Eye (tissue), 1 donor: ENCODE measurements at regions not wholly inside any gene's neighbourhood (a gene's known extent, or its start where the extent isn't known, plus 50 kb on each side); places are given as distances from the start of the nearest gene placed in this dataset.
A peak's percentile ranks its signal among the peaks of the same experiment; 100 is the strongest.
"Not testable (repeated sequence)": the region's sequence is repeated elsewhere in the genome, so short reads cannot be mapped to it uniquely, and the experiment has no call there.

Source experiments
- DNase-seq: peaks from one replicate; pipeline ENCODE4 v3.0.0-alpha.2; 2015

DNA sequence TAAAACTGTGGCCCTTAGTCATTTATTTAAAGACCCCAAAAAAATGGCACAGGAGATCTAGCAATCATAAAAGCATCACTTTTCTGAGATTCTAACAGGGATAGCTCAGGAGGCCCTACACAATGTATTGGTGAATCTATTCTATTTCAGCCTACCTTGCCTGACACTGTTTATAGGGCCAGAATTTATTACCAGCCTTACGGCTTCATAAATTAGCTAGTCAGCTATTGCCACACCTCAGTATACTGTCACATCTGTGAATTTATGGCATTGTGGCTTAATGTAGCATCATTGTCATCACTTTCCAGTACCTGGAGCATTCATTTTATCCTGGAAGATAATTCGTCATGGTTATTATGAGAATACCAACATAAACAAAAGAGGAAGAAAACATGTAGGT lies 121.2 kb upstream of the ERG start:
- no peak for DNase-seq

DNA sequence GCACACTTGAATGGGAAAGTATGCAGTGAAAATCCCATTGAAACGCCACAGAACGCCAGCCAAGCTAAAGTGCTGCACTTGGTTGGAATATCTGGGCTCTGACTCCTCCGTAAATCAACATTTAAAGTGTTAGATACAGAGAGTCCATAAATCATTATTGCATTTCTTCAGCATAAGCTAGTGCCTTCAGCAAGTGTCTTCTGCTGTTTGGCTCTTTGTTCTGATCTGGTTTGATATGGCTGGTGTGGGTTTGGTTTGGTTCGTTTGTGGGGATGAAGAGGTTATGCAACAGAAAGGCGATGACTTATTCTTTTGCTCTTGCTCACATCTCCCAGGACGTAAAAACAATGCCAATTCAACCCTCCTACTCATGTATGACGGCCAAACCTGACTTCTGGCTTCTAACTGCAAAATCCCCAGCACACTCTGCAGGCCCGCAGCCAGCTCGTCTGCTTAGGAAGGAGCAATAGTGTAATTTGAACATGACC lies 121.8 kb upstream of the ERG start:
- DNase-seq = peak; percentile 5

DNA sequence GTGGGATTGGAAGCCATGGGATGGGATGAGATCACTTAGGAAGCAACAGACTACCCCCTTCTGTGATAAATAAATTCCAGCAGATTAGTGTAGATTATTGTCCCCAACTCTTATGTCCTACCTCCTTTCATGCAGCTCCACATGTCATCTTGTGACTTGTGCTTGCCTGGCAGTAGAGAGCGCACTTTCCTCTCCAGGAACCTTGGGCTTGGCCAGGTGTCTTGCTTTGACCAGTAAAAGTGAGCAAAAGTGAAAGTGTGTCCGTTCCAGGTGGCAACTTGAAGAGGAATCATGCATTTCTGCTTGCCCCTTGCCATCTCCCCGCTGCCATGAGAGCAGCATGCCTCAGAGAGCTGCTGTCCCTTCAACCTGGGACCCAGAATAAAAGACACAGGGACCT lies 122.9 kb upstream of the ERG start:
- DNase-seq = no peak

DNA sequence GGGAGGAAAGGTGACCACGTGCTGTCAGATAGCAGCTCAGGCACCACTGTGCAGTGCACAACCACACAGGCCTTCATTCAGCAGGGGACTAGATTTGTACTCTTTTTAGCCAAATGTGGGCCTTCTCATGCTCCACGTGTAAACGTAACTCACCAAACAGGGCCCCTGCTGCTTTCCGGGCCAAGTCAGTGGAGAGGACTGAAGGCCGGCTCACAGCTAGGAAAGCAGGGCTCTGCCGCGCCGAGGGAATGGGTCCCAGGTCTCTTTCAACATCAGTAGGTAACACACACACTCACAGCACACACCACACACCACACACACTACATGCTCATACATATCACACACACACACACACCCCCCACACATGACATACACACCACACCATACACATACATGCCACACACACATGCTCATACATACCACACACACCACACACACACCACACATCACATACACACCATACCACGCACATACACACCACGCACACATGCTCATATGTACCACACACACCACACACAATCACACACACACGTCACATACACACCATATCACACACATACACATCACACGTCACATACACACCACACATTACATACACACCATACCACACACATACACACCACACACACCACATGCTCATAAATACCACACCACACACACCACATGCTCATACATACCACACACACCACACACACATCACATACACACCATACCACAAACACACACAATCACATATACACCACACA lies 124.0 kb upstream of the ERG start:
- no peak for DNase-seq

DNA sequence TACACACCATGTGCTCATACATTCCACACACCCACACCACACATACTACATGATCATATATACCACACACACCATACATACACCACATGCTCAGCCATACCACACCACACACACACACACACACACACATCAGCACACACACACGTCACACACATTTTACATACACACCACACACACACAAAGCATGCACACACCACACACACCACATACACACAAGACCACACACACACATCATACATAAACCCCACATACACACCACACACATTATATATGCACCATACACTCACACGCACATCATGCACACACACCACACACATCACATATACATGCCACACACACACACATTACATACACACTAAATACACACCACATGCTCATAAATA lies 124.5 kb upstream of the ERG start:
- DNase-seq = no peak

DNA sequence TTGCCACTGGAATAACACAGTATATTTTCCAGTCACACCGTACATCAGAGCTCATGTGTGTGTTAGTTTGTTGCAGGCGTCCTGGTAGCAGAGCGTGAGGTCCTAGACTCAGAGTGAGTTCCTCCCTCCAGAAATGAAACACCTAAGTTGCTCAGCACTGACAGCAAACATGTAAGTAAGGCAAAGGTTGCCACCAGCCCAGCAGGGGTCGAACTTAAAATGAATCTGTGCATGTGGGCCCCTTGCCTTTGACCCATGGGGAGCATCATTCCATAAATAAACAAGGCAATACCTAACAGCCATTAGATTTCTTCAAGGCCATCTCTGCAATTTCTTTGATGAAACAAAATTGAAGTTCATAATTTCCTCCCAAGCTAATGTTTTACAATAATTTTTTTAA lies 125.3 kb upstream of the ERG start:
- DNase-seq = no peak

DNA sequence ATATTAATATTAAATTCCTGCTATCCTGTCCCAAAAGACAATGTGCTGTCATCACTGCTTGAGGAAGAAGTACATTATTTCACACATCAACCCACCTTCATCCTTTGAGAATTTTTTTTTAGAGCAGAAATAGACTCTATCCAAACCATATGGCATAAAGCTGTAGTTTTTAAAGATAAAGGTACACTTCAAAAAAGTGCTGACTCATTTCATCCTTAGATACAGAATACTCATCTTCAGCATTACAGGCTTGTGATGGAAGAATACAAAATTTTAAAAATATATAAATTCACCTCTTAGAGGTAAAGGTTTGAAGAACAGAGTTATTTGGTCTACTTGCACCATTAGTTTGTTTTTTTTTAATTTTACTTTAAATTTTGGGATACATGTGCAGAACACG lies 126.7 kb upstream of the ERG start:
- no peak for DNase-seq

DNA sequence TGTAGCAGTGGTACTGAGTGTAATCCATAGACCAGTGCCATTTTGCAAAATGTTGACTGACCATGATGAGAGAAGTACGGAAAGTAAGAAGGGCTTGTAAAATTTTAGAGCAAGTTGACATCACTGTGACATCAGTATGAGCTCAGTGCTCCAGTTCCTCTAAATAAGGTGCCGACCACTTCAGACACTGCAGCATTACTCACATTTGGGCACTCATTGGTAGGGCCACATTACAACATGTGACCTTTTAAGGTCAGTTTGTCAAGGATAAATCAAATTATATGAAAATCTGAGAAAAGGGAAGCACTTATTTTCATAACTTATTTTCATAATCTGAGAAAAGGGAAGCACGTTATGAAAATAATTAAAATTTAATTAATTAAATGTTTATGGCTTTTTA lies 128.0 kb upstream of the ERG start:
- no peak for DNase-seq

DNA sequence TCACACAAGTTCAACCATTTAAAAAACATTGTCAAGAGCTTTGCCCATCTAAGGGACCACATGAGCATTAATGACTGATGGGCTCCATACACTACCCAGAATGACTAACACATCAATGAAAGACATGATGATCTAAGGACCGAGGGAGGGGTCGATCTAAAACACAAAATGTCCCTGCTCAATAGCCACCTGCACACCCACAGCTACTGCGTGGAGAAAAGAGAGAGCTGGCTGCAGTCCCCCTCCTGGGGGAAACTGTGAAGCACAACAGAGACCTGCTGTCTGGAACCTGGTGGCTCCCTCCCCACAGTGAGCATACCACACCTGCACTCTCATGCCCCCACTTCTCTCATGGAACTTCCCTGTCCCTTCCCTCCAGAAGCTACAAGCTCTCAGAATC lies 130.1 kb upstream of the ERG start:
- no peak for DNase-seq

DNA sequence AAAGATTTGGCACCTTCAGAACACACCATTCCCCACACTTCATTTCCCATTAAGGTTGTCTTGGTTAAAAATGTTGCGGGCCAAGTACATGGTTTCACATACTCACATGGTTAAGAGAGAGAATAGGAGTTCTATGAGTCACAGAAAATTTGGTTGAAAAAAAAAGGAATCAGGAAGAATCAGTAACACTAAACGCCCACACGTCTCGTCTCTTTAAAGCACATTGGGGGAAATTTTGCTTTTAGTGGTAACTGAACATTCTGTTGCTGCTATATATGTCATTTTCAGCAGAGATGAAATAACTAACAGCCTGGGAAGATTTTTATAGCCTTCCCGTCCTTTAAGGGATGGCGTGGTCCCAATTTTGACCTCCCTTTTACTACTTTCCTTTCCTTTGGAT lies 132.9 kb upstream of the ERG start:
- no peak for DNase-seq

DNA sequence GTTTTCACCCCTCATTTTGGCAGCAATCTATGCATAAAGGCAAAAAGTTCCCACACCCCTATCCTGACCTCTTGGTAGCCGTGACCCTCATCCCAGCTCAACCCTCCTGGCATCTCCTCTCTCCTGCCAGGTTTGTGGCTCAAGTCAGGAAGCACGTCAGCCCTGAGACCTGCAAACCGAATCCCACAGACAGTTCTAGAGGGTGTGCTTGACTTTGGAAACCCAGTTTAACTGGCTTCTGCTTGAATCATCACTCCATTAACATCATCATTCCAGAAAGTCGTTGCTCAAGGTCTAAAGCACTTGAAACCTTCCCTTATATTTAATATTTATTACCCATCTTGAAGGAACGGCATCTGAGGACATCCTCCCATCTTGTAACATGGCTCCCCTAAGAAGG lies 133.4 kb upstream of the ERG start:
- no peak for DNase-seq

DNA sequence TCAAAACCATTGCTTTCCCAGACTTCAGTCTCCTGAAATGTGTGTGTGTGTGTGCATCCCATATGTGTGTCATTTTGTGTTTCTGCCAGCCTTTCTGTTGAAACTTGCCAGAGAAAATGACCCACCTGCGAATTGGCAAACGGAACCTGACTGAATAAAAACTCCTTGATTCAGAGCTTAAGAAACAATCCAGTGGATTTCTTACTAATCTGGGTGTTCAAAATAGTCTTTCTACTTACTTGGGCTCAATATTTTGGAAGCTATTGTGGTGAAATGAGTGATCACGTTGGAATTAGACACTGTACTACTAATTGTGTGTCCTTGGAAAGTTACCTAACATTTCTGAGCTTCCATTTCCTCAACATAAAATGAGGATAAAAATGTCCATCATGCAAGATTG lies 138.9 kb upstream of the ERG start:
- no peak for DNase-seq

DNA sequence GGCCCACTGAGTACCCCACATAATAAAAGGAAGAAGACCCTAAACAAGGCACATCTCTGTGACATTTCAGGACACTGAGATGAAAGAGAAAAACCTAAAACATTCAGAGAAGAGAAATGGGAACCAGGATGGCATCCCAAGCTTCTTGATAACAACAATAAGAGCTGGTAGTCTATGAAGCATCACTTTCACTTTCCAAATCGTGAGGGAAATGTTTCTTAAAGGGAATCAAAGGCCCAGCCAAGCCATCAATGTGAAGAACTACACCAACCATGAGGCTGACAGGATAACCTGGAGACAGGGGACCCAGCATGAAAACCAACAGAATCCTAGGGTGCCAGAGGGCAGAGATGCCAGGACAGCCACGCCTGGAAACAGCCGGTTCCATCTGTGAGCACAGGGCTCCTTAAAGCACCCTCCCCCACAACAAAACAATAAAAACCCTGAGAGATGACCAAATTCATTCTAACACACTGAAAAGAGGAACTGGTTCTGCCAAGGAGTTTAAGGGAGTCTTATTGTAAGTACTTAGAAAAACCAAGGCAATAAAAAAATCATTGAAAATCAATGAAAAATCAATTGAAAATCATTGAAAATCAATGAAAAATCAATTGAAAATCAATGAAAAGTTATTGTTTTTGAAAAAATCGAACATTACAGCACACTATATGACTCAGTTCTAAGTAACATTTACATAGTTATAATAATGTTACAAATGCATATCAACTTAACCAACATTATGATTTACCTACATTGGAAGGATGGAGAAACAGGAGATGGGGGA lies 141.5 kb upstream of the ERG start:
- no peak for DNase-seq

DNA sequence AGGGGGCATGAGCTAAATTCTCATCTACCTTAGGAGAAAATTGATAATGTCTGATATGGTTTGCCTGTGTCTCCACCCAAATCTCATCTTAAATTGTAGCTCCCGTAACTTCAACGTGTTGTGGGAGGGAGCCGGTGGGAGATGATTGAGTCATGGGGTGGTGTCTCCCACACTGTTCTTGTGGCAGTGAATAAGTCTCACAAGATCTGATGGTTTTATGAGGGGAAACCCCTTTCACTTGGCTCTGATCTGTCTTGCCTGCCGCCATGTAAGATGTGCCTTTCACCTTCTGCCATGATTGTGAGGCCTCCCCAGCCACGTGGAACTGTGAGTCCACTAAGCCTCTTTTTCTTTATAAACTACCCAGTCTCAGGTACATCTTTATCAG lies 142.1 kb upstream of the ERG start:
- not testable (repeated sequence) for DNase-seq

DNA sequence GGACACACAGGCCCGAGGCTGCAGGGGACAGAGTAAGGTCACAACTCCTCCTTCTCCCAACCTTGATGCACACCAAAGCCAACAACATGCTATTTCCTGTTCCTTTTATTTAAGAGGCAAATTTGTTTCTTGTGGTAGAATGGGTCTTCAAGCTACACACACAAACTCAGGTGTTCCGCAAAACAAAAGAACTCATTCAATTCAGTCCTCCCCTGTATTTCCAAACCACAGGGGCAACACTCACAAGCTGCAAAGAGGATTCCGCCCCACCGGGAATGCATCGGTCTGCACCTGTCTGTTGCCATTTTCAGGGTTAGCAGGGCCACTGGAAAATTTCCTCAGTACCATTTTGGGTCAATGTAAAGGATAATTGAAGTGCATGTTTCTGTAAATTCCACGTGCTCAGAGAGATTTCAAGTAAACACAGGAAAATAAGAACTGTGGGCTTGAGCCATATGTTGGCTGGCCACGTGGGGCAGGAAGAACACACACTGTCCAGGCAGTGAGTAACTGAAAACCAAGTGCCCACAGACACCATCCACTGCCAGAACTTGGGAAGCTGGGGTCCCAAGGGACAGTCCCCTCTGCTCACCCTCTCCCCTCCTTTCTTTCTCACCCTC lies 145.2 kb upstream of the ERG start:
- DNase-seq = no peak

DNA sequence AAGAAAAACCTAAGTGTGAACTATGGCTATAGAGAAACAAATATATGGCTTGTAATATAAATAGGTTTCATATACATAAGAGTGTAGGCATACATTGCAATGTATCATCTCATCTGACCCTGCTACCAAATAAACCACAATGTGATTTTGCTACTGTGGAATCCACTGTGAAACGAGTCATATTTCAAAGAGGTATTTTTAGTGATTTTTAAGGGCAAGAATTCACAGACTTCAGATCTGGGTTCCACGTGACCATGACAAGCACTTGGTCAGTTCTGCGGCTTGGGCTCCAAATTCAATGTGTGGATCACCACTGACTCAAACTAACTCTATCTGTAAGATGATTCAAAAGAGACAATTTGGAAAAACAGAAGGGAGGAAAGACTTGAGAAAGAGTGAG lies 147.0 kb upstream of the ERG start:
- DNase-seq = no peak

DNA sequence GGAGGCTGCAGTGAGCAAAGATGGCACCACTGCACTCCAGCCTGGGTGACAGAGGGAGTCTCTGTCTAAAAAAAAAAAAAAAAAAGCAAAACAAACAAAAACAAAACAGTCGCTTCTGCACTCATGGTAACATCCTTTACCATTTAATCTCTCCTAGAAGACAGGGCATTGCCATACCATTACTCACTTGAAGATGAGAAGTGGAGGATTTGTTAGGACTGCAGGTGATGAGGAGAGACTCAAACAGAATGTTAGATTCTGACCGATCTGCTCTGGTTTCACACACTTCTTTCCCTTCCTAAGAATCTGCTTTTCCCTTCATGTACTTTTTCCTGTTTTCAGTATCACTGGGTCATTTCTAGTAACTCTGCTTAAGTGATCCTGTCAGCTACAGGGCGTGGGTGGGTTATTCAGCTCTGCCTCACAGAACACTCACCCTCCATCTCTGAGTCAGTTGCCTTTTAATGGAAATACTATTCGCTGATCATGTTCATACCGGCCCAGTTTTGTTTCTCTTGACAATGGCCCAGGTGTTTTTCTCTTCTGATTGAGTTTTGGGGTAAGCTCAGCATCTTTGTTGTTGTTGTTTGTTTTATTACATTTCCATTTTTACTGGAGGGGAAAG lies 148.0 kb upstream of the ERG start:
- no peak for DNase-seq

DNA sequence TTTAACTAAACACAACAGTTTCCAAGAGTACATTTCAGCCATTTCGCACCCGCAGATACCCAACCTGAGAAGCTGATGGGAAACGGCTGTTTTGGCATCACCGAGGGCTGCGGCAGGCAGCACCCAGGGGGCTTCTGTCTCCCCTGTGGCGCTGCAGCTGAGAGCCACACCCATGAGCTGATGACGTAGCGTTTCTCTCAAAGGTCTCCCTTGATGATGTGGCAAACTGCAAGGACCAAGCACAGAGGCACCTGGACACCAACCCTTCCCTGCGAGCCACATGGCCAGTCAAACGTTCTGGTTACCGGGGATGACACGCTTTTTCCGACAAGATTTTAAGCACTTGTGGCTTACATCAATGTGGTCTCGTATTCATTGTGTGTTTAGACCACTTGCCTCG lies 150.8 kb upstream of the ERG start:
- no peak for DNase-seq

DNA sequence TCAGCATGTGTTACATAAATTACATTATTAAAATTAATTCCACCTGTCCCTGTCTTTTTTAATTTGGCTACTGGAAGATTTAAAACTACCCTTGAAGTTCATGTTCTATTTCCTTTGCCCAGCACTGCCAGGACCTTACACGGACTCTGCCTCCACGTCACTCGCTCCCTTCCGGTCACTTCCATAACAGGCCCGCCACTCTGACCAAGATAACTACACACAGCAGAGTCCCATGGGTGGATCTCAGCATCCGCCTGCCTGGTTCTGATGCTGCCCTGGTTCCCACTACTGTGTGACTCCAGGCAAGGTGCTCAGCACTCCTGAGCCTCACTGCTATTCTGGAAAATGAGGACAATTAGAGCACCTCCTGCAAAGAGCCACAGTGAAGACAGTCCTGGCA lies 153.3 kb upstream of the ERG start:
- no peak for DNase-seq

DNA sequence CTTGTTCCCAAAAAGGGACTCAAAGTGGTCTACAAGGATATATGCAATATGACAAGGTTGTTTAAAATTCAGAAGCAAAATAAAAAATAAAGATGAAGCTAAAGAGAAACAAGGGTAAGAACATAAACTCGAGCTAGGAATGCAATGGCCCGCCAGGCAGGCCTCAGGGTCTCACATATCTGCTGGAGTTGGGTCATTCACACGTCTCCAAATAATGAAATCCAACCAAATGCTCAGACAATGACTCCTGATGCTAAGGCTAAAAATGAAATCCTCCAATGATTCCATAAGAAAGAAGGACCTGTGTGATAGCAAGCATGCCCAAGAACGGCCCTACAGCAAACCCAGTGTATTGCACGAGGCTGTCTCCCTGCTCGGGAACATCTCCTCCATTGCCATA lies 153.3 kb upstream of the ETS2 start:
- DNase-seq = no peak

DNA sequence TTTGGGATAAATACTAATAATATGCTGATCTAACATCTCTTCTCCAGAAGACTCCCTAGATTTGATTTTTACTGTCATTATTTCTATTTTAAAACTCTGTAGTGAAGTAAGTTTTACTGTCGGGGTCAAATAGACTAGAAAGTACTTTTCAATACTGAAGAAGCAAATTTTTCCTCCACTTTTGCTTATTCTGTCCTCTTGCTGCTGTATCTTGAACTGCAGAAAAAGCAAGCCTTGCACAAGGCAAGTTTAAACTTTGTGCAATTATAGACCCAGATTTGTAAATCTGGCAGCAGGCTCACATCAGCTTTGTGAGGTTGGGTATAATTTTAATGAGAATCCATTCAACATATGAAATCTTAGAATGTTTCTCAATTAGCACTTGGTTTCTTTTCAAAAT lies 151.1 kb upstream of the ETS2 start:
- DNase-seq = no peak

DNA sequence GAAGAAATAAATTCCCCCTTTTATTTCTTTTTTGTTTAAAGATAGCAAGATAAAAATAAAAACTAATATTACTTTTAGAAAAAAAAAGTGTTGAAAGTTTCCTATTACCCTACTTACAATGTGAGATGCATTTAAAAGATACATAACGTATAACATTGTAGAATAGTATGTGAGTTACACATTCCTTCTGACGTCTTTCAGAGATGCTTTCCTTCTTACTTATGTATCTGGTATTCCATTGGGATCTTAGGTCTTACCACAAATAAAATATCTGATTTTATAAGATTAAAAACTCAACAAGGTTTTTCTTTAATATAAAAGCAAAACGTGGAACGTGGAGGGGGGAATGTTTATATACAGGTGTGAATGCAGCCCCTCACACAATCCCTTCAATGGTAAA lies 147.2 kb upstream of the ETS2 start:
- DNase-seq = no peak

DNA sequence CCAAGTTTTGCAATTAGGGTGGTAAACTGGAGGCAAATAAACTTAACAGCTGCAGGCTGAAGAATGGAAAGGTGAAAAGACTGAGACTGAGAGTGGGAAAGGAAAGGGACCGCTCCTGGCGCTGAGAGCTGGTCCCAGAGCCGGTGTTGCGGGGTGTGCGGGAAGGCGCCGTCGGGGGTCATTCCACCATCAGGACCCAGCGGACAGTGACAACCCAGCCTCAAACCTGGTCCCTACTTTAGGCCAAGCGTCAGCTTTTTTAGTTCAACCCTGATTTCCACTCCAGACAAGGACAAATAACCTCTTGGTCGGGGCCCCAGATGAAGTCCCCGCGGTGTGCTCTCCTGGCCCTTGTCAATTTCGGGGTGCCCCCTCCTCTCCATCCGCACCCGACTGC lies 145.8 kb upstream of the ETS2 start:
- no peak for DNase-seq
